ENCODE measurements at regions not wholly inside any gene's neighbourhood (a gene's known extent, or its start where the extent isn't known, plus 50 kb on each side); places are given as distances from the start of the nearest gene placed in this dataset.
A peak's percentile ranks its signal among the peaks of the same experiment; 100 is the strongest.

DNA sequence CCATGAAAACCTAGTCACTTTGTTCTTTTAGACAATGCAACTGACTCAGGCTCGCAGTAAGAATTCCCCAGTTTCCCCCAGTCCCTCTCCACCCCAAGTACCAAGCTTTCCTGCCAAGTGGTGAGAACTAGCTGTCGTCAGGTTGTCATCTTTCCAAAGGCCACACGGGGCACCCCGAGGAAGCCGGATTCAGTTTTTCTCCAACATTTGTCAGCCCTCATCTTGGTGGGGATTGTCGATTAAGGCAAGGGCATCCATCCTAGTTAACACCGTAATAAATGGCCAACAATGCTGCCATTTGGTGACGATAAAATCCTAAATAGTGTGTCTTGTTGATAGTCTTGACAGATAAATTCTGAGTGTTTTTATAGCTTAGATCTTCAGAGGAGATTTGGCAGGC, 55.9 kb upstream of the PROX1 start:
- no peak overlapping the region for H3K27ac Mint-ChIP-seq
- no peaks in the 10 kb centered on the region; the same call in 1 of the 2 replicates for H3K9me3 Mint-ChIP-seq
- no peak overlapping the region for H3K4me3 Mint-ChIP-seq
- ATAC-seq: peak; percentile 96
- no peaks in the 10 kb centered on the region for H3K27me3 Mint-ChIP-seq (ENCODE audit: low read depth)
- H3K36me3 Mint-ChIP-seq: no peaks in the 10 kb centered on the region
- CTCF ChIA-PET: interaction anchor here (1.0 to 1.6 kb wide), 6 partner anchors 48 to 602 kb away, joined by 3 to 13 read pairs (median 3); no protein-coding TSS in a partner anchor
- POLR2A ChIA-PET: no interaction called here
- DNase-seq (ENCODE audit: low spot score): peak; percentile 37
- H3K4me1 Mint-ChIP-seq: no peaks in the 10 kb centered on the region
- no peak for TF ChIP-seq TEAD4 (CRISPR knock-in tag; IDR thresholded peaks at IDR 0.05)
- TF ChIP-seq JAZF1 (CRISPR knock-in tag; IDR thresholded peaks at IDR 0.05): no peak
- TF ChIP-seq ZNF219 (CRISPR knock-in tag; IDR thresholded peaks at IDR 0.05; ENCODE audit: borderline replicate concordance): no peak
- TF ChIP-seq NFYB (CRISPR knock-in tag; conservative IDR thresholded peaks at IDR 0.05; ENCODE audit: low read depth): no peak
- TF ChIP-seq, protein P1, sequence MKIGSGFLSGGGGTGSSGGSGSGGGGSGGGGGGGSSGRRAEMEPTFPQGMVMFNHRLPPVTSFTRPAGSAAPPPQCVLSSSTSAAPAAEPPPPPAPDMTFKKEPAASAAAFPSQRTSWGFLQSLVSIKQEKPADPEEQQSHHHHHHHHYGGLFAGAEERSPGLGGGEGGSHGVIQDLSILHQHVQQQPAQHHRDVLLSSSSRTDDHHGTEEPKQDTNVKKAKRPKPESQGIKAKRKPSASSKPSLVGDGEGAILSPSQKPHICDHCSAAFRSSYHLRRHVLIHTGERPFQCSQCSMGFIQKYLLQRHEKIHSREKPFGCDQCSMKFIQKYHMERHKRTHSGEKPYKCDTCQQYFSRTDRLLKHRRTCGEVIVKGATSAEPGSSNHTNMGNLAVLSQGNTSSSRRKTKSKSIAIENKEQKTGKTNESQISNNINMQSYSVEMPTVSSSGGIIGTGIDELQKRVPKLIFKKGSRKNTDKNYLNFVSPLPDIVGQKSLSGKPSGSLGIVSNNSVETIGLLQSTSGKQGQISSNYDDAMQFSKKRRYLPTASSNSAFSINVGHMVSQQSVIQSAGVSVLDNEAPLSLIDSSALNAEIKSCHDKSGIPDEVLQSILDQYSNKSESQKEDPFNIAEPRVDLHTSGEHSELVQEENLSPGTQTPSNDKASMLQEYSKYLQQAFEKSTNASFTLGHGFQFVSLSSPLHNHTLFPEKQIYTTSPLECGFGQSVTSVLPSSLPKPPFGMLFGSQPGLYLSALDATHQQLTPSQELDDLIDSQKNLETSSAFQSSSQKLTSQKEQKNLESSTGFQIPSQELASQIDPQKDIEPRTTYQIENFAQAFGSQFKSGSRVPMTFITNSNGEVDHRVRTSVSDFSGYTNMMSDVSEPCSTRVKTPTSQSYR (CRISPR knock-in tag; IDR thresholded peaks at IDR 0.05): no peak
- TF ChIP-seq ZBTB21 (CRISPR knock-in tag; IDR thresholded peaks at IDR 0.05; ENCODE audit: borderline replicate concordance): no peak
- TF ChIP-seq, protein P2, sequence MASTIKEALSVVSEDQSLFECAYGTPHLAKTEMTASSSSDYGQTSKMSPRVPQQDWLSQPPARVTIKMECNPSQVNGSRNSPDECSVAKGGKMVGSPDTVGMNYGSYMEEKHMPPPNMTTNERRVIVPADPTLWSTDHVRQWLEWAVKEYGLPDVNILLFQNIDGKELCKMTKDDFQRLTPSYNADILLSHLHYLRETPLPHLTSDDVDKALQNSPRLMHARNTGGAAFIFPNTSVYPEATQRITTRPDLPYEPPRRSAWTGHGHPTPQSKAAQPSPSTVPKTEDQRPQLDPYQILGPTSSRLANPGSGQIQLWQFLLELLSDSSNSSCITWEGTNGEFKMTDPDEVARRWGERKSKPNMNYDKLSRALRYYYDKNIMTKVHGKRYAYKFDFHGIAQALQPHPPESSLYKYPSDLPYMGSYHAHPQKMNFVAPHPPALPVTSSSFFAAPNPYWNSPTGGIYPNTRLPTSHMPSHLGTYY (CRISPR knock-in tag; IDR thresholded peaks at IDR 0.05): no peak
- no peak for TF ChIP-seq NR2C2 (CRISPR knock-in tag; IDR thresholded peaks at IDR 0.05)
- no peak for TF ChIP-seq ZNF671 (CRISPR knock-in tag; IDR thresholded peaks at IDR 0.05)

DNA sequence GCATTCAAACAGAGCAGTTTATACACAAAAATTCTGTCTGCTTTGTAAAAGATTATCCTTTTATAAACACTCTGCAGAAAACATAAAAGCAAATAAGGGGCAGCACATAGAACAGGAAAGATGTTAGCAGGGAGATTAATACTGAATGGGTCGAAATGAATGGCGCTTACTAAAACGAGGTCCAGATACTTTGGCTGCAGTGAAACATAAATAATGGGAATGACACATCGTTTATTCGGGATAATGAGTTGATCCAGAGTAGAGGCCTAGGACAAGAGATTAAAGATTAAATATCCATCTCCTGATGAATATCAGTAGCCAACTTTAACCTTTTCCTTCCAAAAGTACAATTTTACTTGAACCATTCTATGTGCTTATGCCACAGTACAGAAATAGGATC, 54.4 kb upstream of the PROX1 start:
- Mint-ChIP-seq H3K4me1 (no peaks in the 10 kb centered on the region), H3K9me3 (no peaks in the 10 kb centered on the region; the same call in 1 of the 2 replicates), H3K27me3 (ENCODE audit: low read depth) (no peaks in the 10 kb centered on the region), H3K36me3 (no peaks in the 10 kb centered on the region), H3K4me3 (no peak overlapping the region), H3K27ac (no peak overlapping the region)
- CTCF ChIA-PET: no interaction called here
- POLR2A ChIA-PET: interaction anchor here (0.6 kb wide), 1 partner anchor 551 kb away, joined by 5 read pairs; no protein-coding TSS in a partner anchor
- DNase-seq (ENCODE audit: low spot score) (no peak), ATAC-seq (no peak)
- TF ChIP-seq ZNF416 (CRISPR knock-in tag; IDR thresholded peaks at IDR 0.05) (no peak), NR1H2 (CRISPR knock-in tag; IDR thresholded peaks at IDR 0.05) (no peak), SOX15 (CRISPR knock-in tag; IDR thresholded peaks at IDR 0.05) (no peak), FOXK1 (CRISPR knock-in tag; IDR thresholded peaks at IDR 0.05) (no peak), CREB1 (CRISPR knock-in tag; IDR thresholded peaks at IDR 0.05) (no peak), TCF7 (CRISPR knock-in tag; IDR thresholded peaks at IDR 0.05; ENCODE audit: low read depth) (no peak), ATF1 (CRISPR knock-in tag; IDR thresholded peaks at IDR 0.05) (no peak), SMAD3 (CRISPR knock-in tag; IDR thresholded peaks at IDR 0.05; ENCODE audit: borderline replicate concordance) (no peak), EMX1 (CRISPR knock-in tag; IDR thresholded peaks at IDR 0.05) (no peak)
- TF ChIP-seq, protein P3, sequence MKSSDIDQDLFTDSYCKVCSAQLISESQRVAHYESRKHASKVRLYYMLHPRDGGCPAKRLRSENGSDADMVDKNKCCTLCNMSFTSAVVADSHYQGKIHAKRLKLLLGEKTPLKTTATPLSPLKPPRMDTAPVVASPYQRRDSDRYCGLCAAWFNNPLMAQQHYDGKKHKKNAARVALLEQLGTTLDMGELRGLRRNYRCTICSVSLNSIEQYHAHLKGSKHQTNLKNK (CRISPR knock-in tag; IDR thresholded peaks at IDR 0.05): no peak
- TF ChIP-seq, protein P4, sequence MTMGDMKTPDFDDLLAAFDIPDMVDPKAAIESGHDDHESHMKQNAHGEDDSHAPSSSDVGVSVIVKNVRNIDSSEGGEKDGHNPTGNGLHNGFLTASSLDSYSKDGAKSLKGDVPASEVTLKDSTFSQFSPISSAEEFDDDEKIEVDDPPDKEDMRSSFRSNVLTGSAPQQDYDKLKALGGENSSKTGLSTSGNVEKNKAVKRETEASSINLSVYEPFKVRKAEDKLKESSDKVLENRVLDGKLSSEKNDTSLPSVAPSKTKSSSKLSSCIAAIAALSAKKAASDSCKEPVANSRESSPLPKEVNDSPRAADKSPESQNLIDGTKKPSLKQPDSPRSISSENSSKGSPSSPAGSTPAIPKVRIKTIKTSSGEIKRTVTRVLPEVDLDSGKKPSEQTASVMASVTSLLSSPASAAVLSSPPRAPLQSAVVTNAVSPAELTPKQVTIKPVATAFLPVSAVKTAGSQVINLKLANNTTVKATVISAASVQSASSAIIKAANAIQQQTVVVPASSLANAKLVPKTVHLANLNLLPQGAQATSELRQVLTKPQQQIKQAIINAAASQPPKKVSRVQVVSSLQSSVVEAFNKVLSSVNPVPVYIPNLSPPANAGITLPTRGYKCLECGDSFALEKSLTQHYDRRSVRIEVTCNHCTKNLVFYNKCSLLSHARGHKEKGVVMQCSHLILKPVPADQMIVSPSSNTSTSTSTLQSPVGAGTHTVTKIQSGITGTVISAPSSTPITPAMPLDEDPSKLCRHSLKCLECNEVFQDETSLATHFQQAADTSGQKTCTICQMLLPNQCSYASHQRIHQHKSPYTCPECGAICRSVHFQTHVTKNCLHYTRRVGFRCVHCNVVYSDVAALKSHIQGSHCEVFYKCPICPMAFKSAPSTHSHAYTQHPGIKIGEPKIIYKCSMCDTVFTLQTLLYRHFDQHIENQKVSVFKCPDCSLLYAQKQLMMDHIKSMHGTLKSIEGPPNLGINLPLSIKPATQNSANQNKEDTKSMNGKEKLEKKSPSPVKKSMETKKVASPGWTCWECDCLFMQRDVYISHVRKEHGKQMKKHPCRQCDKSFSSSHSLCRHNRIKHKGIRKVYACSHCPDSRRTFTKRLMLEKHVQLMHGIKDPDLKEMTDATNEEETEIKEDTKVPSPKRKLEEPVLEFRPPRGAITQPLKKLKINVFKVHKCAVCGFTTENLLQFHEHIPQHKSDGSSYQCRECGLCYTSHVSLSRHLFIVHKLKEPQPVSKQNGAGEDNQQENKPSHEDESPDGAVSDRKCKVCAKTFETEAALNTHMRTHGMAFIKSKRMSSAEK (CRISPR knock-in tag; IDR thresholded peaks at IDR 0.05; ENCODE audit: borderline replicate concordance): no peak
- TF ChIP-seq, protein P5, sequence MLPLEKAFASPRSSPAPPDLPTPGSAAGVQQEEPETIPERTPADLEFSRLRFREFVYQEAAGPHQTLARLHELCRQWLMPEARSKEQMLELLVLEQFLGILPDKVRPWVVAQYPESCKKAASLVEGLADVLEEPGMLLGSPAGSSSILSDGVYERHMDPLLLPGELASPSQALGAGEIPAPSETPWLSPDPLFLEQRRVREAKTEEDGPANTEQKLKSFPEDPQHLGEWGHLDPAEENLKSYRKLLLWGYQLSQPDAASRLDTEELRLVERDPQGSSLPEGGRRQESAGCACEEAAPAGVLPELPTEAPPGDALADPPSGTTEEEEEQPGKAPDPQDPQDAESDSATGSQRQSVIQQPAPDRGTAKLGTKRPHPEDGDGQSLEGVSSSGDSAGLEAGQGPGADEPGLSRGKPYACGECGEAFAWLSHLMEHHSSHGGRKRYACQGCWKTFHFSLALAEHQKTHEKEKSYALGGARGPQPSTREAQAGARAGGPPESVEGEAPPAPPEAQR (CRISPR knock-in tag; IDR thresholded peaks at IDR 0.05): no peak
